ENCODE measurements at regions not wholly inside any gene's neighbourhood (a gene's known extent, or its start where the extent isn't known, plus 50 kb on each side); places are given as distances from the start of the nearest gene placed in this dataset.

GRCh38 chr14:98564541-98564940 is 707.5 kb downstream of the BCL11B start:
- DNase-seq (ENCODE audit: low spot score) = no peak

- DNase-seq (ENCODE audit: low spot score) = no peak
Observed at GRCh38 chr14:98571104-98571503, 700.9 kb downstream of the BCL11B start.

GRCh38 chr14:98573082-98573481 is 698.9 kb downstream of the BCL11B start:
- DNase-seq (ENCODE audit: low spot score) = no peak

DNA sequence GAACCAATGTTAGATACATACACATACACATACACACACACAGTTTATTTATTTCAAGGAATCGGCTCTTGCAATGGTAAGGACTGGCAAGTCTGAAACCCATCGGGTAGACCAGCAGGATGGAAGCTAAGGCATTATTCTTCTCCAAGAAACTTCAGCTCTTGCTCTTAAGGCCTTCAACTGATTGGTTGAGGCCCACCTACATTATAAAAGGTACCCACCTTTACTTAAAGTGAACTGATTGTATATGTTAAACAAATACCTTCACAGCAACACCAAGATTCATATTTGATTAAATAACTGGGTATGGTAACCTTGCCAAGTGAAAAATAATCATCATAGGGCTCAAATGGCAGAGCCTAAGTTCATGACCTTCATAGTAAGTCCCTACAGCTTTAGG is 695.5 kb downstream of the BCL11B start:
- DNase-seq (ENCODE audit: low spot score) = no peak

DNA sequence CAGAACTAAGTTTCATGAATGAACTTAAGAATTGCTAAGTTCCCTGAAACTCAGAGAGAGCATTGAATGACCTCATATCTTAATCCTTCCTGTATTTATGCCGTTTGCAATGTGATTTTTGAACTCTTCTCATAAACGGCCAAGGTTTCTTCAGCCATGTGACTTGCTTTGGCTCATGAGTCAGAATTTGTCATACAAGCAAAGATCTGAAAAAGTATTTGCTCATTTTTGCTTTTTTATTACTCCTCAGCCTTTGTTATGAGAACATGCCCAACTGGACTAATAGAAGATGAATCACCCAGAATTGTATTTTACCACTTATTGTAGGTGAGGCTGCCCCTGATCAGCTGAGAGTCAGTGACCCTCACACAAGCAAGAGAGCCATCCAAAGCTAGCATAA is 693.8 kb downstream of the BCL11B start:
- DNase-seq (ENCODE audit: low spot score) = no peak

DNA sequence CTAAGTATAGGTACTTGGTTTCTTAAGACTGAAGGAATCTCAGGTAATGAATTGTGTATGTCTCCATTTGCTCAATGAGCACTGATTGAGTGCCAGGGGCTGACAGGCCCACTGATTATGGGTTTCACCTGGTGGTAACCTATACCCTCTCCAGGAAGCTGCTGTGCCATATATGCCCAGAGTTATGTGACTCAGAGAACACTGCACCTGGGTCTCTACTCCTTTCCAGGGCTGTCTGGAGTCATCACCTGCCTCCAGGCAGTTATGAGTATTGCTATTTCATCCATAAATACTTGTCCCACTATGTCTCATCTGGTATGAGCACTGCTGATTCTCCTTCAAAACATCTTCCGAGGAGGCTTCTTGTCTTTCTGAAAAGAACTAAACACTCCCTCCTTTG is 692.9 kb downstream of the BCL11B start:
- no peak for DNase-seq (ENCODE audit: low spot score)

DNA sequence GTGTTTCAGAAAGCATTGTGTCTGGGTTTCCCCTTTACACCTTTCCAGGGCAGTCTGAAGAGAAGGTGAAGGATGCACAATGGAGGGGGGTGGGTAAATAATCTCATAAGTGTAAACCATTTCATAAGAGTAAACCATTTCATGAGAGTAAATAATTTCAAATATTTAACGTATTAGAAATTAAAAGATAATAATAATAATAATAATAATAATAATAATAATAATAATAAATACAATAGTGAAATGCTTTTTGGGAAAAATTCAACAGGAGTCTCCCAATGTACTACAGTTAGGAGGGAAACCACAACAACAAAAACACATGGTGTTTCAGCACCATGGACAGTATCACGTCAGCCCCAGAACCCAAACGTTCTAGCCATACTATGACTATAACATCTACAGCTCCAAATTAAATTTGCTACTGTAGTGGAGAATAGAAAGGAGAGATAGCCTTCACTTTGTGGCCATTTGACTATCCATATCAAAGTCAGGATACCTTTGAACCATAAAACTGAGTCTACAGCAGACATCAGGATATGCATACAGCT is 691.8 kb downstream of the BCL11B start:
- DNase-seq (ENCODE audit: low spot score) = no peak

GRCh38 chr14:98582276-98582675 is 689.7 kb downstream of the BCL11B start:
- no peak for DNase-seq (ENCODE audit: low spot score)

DNA sequence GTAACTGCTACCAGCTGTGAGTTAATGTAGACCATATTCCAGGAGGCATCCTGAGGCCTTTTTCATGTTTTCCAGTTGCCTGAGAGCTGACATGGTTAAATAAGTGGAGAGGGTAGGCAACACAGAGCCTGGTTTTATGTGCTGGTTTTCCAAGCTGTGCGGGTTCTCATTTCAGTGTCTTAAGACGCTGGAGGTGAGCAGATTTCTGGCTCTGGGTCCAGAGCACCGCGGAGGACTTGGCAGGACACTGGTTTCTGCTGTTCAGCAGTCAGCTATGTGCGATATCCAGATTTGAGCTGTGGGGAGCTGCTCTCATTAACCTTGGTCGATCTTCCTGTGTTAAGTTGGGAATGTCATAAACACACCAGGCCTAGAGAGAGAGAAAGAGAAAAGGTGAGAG is 680.8 kb downstream of the BCL11B start:
- no peak for DNase-seq (ENCODE audit: low spot score)

- DNase-seq (ENCODE audit: low spot score) = no peak
Observed at GRCh38 chr14:98592611-98593170, 679.3 kb downstream of the BCL11B start.

- DNase-seq (ENCODE audit: low spot score) = no peak
Observed at GRCh38 chr14:98593361-98593761, 678.6 kb downstream of the BCL11B start.

- DNase-seq (ENCODE audit: low spot score) = no peak
Observed at GRCh38 chr14:98594156-98594555, 677.8 kb downstream of the BCL11B start.

DNA sequence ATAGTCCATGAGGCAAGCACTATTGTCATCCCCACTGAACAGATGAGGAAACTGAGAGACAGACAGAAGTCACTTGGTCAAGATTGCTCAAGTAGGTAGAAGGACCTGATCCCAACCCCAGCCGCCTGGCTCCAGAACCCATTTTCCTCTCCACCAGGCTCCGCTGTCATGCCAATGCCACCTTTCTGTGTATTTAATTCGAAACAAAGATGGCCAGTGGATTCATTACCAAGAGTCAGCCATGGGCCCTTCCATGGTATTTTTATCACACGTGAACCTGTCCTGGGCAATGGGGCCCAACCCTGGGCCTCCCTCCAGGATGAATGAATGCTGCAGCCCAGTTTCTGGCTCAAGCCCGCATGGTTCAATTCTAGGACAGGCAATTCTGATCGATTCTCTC is 673.4 kb downstream of the BCL11B start:
- no peak for DNase-seq (ENCODE audit: low spot score)

DNA sequence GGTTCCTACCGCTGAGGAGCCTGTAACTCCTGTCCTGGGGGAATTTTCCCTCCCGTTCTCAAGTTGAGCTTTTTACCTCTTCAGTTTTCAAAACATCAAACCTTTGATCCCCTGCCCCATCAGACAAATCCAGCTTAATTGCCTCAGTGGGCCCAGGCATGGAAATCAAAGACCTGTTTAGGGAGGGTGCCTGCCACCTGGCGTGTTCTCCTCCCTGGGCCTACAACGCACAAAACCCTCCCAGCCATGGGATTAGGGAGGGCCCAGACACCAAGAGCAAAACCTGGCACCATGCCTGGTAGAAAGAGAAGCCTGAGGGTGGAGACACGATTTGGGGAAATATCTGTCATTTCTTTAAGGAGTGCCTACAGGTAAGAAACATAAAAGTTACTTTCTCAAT is 672.9 kb downstream of the BCL11B start:
- no peak for DNase-seq (ENCODE audit: low spot score)

DNA sequence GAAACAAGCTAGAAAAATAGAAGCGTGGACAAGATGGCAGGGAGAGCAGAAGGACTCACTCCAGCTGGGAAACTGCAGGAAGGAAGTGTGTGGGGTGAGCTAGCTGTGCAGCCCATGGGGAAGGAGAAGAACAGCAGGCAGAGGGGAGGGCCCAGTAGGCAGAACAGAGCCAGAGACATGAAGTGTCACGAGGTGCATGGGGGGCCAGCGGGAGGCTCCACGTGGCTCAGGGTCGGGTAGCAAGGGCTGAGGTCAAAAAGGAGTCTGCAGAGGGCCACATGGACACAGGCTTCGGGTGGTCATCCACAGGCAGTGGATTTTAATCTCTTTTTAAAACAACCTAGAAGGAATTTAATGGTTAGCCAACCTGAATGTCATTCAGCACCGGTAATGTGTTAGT is 669.0 kb downstream of the BCL11B start:
- DNase-seq (ENCODE audit: low spot score) = no peak

DNA sequence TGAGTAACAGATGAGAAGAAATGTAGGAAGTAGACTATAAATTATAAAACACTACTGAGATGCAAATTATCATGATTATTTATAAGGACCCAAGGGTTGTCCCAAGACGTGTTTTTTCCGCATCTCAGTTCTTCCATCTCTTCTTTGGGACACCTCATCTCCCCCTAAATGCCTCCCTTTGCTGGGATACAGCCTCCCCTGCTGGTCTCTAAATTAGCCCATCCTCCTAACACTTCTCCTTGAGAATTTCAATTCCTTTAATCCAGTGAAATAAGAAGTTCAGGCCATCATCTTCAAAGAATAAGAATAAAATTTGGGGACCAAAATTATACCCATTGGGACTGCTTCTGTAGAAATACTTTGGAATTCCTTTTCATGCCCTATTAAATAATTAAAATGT is 667.0 kb downstream of the BCL11B start:
- DNase-seq (ENCODE audit: low spot score) = no peak

- no peak for DNase-seq (ENCODE audit: low spot score)
Observed at GRCh38 chr14:98606041-98606640, 665.9 kb downstream of the BCL11B start.

- DNase-seq (ENCODE audit: low spot score) = no peak
Observed at GRCh38 chr14:98606816-98607215, 665.2 kb downstream of the BCL11B start.

GRCh38 chr14:98607341-98607910 is 664.6 kb downstream of the BCL11B start:
- DNase-seq (ENCODE audit: low spot score) = no peak

DNA sequence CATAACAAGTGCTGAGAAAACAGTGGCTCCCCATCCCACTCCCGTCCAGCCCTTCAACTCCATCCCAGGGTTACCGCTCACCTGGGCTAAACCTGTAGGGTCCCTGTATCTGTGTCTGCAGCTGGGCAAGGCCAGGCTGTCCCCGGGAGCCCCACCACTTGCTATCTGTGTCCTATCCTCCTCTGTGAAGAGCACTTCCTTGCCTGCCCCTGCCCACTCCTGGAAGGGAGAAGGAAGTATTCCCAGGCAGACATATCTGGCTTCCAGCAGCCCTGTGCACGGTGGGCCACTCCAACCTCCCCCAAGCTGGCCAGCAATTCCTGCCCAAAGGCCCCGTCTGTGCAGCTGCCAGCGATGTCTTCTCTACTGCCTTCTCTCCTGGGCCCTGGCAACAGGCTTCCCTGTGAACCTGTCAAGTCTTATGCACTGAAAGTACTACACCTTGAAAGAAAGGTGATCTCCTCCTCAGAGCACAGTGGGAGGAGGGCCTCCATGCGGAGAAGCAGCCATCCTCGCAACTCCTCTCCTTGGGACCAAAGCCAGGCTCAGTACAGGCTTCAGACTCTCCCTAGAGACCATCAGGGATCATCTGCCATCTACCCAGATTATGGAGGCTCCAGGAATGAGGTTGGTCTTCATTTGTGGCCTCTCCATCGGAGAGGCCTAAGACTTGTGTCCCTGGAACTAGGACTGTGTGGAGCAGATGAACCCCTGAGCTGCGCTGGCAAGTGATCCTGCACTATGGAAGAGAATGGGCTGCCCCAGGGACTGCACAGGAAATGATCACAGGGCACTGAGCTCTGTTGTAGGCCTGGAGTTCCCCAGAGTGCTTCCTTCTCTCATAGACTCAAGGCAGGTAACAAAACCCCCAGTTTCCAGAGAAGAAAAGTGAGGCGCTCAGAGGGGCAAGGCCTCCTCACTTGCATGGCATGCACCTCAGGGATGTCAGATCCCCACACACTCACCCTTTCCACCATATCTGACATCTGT is 663.6 kb downstream of the BCL11B start:
- no peak for DNase-seq (ENCODE audit: low spot score)

DNA sequence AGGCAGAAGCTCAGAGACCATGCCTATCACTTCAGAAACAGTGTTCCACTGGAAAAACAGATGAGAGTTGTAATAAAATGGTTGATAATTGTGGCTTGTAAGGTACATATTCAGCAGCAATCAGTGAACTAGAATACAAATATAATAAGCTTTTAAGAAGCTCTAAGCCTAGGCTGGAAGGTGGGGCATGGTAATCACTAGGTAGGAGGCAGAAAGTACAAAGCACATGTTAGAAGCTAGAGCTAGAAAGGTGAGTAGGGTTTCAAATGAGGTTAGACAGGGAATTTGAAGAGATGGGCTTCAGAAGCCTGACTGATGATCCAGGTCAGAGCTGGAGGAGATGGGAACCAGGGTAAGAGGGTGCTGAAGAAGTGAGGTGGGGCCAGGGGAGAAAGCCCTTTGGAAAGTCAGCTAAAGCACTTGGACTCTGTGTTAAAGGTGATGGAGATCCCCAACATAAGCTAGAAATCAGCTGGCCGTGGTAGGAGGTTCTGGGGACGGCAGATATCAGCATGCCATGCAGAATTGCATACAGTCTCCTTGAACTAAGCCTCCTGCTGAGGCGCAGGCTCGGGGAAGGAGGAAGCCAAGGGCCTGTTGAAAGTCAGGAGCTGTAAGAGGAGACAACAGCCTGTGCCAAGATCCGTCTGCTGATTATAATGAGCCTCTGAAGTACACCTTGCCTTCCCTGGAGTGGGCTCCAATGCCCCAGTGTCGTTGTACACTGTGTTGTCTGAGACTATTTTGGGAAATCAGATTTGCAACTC is 659.4 kb downstream of the BCL11B start:
- DNase-seq (ENCODE audit: low spot score) = no peak

DNA sequence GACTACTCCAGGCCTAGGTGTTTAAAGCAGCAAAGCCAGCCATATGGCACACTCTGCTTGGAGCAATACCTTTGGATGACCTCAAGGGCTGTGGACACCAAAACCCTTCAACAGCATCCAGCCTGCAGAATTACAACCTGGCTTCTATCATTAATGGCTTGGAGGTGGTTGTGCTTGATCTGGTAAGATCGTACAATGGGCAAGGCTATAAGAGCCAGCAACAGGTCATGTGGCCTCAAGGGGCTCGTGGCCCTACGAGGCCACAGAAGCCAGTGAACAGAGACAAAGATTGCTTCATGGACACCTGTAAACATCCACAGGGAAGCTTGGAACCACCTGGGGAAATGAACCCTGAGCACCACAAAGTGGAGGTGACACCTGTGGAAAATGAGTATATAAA is 657.3 kb downstream of the BCL11B start:
- no peak for DNase-seq (ENCODE audit: low spot score)

Data from AG08396 (cell line).